HG02678 (cell line): ENCODE measurements at regions not wholly inside any gene's neighbourhood (a gene's known extent, or its start where the extent isn't known, plus 50 kb on each side); places are given as distances from the start of the nearest gene placed in this dataset.

Source experiments
- ATAC-seq: cut with Tn5 transposase; IDR thresholded peaks from one replicate; pipeline ENCODE4 v1.9.1; 2021; ENCODE audit warnings: mild to moderate bottlenecking, moderate library complexity; ENCODE audit not compliant: unreplicated experiment

GRCh38 chr4:24476282-24476681, 108.1 kb downstream of the DHX15 start:
- no peak for ATAC-seq

DNA sequence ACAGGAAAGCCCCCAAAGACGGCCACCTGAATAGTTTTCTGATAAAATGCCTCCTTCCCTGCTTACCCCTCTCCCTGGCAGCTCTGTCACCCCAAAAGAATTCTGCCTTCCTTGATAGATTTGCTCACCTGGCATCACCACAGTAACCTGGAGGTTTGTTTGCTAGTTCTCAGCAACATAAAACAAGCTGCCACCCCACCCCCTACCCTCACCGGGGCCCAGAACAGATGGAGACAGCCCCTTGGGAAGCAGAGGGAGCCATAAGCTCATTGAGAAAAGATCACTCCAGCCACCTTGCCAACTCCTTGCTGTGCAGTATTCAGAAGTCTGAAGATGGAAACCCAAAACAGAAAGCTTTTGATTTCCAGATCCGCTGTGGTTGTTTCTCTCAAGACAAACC, 108.6 kb downstream of the DHX15 start:
- no peak for ATAC-seq

GRCh38 chr4:24473309-24473721, 111.0 kb downstream of the DHX15 start:
- no peak for ATAC-seq

GRCh38 chr4:24472514-24473308, 111.6 kb downstream of the DHX15 start:
- ATAC-seq, result peak; percentile 68

DNA sequence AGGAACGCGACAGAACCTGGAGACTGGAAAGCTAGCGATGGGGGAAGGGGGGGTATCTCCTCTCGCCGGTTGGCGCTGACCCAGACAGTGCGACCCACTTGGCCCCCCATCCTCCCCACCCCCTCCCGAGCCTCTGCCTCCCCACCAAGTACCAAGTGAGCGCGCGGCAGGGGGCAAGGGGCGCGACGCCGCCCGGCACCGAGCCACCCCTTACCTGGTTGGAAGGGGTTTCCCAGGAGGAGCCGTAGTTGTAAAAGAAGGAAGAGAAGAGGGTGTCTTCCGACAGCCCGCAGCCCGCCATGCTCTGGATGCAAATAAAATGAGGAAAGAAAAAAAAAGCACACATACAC, 112.2 kb downstream of the DHX15 start:
- ATAC-seq, result no peak

DNA sequence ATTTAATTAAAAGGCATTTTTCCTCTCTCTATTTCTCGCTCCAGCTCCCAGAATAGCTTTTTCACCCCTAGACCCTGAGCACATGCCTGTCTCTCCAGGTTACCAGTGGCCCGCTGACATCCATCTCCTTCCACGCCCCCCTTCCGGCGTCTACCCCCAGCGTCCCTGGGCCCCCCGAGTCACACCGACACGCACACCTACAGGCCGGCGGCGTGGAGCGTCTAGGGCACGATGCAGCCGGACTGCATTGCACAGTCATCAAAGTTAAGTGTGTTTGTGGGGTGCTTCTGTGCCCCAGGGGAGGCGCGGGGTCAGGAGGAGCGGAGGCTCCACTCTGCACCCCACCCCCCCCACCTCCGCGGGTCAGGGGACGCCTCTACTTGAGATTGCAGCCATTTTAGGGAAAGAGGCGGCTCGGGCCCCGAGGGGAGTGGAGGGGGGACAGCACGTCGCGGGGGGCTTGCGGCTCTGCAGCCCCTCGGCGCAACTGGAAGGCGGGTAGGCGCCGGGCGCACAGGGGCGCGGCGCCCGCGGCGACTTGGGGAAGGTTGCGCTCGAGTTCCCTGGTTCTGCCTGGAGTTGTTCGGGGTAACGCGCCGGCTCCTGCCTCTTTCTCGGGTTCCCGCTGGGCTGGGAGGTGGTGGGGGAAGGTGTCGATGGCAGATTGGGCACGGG, 112.7 kb downstream of the DHX15 start:
- ATAC-seq, result no peak

GRCh38 chr4:24470666-24471485, 113.5 kb downstream of the DHX15 start:
- no peak for ATAC-seq

DNA sequence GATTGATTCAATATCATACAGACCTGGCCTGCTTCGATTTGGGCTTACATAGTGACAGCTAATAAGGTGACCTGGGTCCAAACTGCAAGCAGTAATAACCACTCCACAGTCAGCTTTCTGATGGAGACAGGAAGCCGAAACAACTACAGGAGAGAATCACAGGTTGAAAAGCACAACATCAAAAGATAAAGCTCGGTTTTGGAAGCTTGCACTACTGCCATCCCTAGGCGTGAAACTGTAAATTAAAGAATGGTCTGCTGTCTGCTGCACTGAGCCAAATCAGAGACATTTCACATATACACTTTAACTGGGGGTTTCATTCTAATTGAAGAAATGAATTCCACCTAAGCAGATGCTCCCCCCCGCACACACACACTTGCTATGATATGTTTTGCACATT, 116.3 kb downstream of the DHX15 start:
- ATAC-seq, result no peak

GRCh38 chr4:24464566-24464965, 119.8 kb downstream of the DHX15 start:
- no peak for ATAC-seq

- no peak for ATAC-seq
Observed at GRCh38 chr4:24456431-24456830, 127.9 kb downstream of the DHX15 start.

DNA sequence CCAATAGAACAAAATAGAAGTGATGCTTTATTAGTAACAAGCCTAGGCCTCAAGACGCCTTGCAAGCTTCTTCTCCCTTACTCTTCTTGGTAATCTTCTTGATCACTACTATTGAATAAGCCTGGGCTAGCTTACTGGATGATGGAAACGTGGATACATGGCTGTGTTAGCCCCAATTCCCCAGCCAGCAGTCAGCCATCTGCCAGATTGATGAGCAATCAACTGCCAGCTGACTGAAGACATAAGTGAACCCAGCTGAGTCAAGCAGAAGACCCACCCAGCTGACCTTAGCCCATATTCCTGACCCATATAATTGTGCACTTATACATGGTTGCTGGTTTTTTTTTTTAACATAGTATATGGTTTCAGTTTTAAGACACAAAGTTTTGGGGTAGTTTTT, 130.4 kb downstream of the DHX15 start:
- no peak for ATAC-seq

- no peak for ATAC-seq
Observed at GRCh38 chr4:24451870-24452269, 132.5 kb downstream of the DHX15 start.

DNA sequence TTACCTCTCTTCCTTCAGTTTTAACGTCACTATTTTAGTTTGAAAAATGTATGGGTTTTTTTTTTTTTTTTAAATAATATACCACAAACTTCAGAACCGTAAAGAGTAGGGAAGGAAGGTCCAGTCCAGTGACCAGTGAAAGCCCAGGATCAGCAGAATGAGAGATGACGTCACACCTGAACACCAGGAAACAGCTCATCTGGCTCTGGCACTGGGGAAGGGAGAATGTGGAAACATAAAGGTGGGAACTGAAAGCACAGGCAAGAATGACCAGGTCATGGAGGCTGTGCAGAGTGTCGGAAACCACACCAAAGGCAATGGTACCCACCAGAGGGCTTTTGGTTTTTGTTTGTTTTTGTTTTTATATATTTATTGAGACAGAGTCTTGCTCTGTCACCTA, 141.2 kb downstream of the DHX15 start:
- no peak for ATAC-seq

DNA sequence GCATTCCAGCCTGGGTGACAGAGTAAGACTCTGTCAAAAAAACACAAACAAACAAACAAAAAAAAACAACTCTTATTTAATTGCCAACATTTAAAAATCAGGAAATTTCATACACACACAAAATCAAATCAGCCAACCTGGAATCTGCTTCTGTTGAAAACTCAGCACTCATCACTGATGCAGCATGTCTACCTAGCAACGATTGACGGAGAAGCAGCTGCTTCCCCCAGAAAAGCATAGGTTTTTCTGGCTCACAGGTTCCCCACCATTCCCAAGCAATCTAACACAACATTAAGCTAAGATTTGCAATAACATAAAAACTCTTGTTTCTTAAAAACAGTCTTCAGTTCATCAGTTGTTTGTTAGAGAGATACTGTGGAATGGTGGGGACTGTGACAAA, 143.6 kb downstream of the DHX15 start:
- no peak for ATAC-seq

GRCh38 chr4:24434241-24434640, 150.1 kb downstream of the DHX15 start:
- ATAC-seq, result no peak

GRCh38 chr4:24433515-24434214, 150.7 kb downstream of the DHX15 start:
- no peak for ATAC-seq

DNA sequence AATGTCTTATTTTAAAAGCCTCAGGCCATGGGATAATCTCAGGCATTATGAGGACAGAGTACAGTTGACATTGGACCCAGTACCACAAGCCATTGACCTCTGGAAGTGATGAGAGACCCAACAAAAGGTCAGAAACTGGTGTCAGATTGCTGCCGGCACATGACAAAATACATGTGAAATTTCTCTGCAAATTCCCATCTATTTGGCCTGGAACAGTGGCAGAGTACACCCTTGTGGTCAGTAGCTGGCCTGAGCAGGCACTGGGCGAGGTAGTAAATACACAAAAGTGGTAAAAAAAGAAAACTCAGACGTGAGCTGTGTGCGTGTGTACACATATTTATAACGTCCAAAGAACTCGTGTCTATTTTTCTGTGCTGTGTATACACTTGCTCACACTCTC, 155.5 kb downstream of the DHX15 start:
- ATAC-seq, result no peak

DNA sequence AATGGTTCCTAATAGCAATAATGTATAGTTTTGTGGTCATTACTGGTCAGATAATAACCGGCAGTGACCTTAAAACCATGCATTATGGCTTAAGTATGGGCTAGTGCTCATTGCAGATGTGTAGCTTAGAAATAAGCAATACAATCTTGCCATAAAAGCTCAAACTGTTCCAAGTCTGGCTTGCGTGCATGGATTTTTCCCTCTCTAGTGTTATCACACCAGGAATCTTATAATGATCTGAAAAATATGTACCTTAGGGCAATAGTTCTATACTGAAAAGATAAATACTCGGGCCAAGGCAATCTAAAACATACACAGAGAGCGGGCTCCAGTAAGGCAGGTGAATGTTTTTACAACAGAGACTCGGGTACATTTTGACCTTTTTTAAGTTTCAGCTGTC, 157.8 kb downstream of the DHX15 start:
- ATAC-seq, result no peak

DNA sequence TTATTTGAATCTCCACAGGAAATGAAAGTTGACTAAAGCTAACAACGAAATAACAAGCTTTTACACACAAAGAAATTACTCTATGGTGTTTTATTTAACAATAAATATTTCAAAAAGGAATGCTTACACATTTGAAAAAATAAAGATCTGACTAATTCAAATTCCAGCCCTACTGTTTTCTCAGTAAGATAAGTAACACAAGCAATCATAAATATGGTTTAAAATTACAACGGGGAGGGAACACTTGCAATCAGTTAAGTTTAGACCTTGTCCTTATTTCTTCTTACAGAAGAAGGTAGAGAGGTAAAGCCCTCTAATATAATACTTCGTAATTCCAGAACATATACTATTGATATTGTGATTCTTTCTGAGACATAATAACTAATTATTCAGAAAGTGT, 158.5 kb downstream of the DHX15 start:
- no peak for ATAC-seq

DNA sequence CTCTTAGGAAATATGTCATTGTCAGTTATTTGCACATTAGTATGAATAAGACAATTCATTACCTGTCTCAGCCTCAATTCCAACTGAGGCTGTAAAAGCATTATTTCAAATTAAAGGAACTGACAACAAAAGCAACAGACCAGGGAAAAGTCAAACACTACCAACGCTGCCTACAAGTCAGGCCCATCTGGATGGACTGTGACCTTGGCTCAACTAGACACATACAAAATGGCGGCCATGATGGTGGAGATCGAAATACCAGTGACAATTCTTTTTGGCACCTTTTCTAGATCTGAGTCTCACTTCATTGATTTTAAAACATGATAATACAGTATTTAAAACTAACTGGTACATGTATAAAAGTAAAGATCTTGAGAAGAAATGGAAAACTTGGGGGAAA, 160.7 kb downstream of the DHX15 start:
- no peak for ATAC-seq

DNA sequence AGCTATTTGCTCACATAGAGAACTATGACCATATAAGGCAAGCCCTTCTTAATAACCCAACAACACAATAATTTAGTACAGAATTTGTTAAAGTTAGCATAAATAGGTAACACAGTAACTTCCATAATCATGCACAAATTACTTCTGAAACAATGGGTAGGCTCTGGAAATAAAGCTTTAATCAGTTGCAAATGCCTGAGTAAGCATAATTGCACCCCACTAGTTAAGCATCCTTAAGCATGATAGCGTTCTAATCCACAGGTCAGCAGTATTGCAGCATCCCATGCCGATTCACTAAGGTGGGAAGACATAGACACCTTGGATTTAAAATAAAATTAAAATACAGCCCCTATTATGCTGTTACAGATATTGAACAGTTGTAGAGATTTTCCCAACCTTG, 161.7 kb downstream of the DHX15 start:
- ATAC-seq, result no peak
